ENCODE measurements at regions not wholly inside any gene's neighbourhood (a gene's known extent, or its start where the extent isn't known, plus 50 kb on each side); places are given as distances from the start of the nearest gene placed in this dataset.

DNA sequence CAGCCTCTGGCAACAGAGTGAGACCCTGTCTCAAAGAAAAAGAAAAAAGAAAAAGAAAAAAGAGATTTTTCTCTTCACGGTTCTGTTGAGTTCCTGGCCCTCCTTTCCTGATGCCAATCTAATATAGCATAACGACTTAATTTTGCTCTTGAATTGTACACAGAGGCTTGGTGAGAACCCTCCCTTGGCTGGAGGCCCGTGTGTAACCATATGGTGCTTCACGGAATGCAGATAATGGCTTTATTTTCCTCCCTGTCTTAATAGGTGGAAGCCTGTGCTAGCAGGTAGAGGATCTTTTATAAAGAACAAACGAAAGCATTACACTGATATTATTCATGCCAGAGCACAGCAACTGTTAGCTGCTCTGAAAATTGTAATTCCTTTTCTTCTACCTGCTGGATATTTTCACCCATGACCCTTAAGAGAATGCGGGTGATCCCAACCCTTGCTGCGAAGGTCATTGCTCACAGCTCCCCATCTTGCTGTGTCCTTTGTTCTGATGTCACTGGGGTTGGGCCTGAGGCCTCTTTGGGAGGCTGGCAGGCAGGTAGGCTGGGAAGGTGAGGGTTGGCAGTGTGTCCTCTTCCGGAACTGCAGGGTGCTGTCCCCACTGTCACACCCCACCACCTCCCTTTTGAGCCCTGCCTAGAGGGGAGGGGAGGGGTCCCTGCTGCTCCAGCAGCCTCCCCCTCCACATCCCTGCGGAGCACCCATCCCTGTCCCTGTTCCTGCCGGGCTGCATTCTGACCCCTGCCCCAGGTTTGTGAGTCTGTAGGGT lies 83.8 kb upstream of the STOX2 start:
- H3K36me3 ChIP-seq (replicated peaks) = no peaks in the 10 kb centered on the region
- in situ Hi-C loops (cut with HindIII; ENCODE audit: low pct_ligation_motif_present, low sequenced_read_pairs) = no loop called here

DNA sequence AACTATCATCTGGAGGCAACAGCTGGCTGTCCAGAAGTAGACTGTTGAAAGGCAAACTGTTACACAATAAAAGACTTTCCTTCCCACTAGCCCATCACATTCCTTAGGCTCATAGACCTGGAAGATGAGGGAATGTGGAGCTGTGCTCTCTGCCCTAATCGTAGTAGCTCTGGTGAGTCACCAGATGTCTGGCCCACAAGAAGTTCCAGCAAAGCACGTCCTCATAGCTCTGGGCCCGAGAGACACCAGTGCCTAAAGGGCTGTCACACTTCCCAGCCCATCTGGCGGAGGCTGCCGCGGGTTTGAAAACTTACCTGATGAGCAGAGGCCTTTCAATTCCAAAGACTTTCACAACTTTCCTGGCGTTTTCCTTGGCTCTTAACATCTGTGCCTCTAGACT lies 81.7 kb upstream of the STOX2 start:
- Histone ChIP-seq H3K27me3 (replicated peaks) (no peaks in the 10 kb centered on the region), H3K27ac (no peak overlapping the region), H3K36me3 (replicated peaks) (no peaks in the 10 kb centered on the region), H3K4me3 (ENCODE audit: low read depth, low read length) (no peak overlapping the region)
- in situ Hi-C loops (cut with HindIII; ENCODE audit: low pct_ligation_motif_present, low sequenced_read_pairs) = no loop called here
- peak; percentile 49 for DNase-seq
- TF ChIP-seq, protein P1, sequence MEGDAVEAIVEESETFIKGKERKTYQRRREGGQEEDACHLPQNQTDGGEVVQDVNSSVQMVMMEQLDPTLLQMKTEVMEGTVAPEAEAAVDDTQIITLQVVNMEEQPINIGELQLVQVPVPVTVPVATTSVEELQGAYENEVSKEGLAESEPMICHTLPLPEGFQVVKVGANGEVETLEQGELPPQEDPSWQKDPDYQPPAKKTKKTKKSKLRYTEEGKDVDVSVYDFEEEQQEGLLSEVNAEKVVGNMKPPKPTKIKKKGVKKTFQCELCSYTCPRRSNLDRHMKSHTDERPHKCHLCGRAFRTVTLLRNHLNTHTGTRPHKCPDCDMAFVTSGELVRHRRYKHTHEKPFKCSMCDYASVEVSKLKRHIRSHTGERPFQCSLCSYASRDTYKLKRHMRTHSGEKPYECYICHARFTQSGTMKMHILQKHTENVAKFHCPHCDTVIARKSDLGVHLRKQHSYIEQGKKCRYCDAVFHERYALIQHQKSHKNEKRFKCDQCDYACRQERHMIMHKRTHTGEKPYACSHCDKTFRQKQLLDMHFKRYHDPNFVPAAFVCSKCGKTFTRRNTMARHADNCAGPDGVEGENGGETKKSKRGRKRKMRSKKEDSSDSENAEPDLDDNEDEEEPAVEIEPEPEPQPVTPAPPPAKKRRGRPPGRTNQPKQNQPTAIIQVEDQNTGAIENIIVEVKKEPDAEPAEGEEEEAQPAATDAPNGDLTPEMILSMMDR (IDR thresholded peaks at IDR 0.05; ENCODE audit: low read depth, low read length, missing control alignments) = no peak

More for the DNA sequence above, 83.8 kb upstream of the STOX2 start:
- no peak for DNase-seq
- Histone ChIP-seq H3K27ac (no peak overlapping the region), H3K4me3 (ENCODE audit: low read depth, low read length) (no peak overlapping the region), H3K27me3 (replicated peaks) (no peaks in the 10 kb centered on the region)
- TF ChIP-seq, protein P1 (IDR thresholded peaks at IDR 0.05; ENCODE audit: low read depth, low read length, missing control alignments) = no peak

DNA sequence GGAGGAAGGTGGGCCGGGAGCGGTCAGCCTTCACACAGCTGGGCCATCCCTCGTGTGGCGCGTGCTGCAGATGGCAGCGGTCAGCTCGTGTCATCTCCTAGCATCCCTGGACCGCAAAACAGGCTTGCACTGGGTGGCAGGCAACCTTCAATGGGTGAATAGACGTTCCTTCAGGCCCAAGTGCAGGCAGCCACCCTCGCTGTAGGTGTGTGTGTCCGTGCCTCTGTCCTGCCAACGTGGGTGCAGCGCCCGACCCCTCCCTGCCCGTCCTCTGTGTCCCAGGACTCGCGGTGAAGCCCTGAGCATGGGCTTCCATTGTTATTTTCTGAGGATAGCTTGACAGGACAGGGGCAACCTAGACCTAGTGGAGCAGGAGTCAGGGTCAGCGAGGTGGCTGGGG lies 79.8 kb upstream of the STOX2 start:
- Histone ChIP-seq H3K27ac (no peak overlapping the region), H3K4me3 (ENCODE audit: low read depth, low read length) (no peak overlapping the region), H3K27me3 (replicated peaks) (no peaks in the 10 kb centered on the region), H3K36me3 (replicated peaks) (no peaks in the 10 kb centered on the region)
- in situ Hi-C loops (cut with HindIII; ENCODE audit: low pct_ligation_motif_present, low sequenced_read_pairs) = loop anchor here (25.0 kb wide), 1 partner anchor 337 kb away; no protein-coding TSS in a partner anchor
- no peak for DNase-seq
- TF ChIP-seq, protein P1 (IDR thresholded peaks at IDR 0.05; ENCODE audit: low read depth, low read length, missing control alignments) = no peak

DNA sequence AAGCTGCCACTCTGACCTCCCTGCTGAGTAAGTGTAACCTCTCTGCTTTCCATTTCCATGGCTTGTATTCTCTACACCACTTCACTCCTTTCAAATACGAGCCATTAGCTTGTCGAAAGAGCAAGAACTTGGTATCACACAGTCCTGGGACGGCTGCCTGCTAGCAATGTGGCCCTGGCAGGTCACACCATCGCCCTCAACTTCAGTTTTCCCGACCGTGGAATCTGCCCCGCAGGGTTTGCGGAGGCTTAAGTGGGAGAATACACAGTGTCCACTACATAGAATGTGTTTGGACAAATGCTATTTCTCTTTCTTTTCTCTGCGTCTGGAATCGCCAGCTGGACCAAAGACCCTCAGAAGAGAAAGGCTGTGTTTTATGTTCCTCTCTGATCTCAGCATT lies 78.6 kb upstream of the STOX2 start:
- Histone ChIP-seq H3K36me3 (replicated peaks) (no peaks in the 10 kb centered on the region), H3K4me3 (ENCODE audit: low read depth, low read length) (no peak overlapping the region), H3K27ac (no peak overlapping the region), H3K27me3 (replicated peaks) (no peaks in the 10 kb centered on the region)
- DNase-seq = no peak
- in situ Hi-C loops (cut with HindIII; ENCODE audit: low pct_ligation_motif_present, low sequenced_read_pairs) = loop anchor here (25.0 kb wide), 1 partner anchor 336 kb away; no protein-coding TSS in a partner anchor
- TF ChIP-seq, protein P1 (IDR thresholded peaks at IDR 0.05; ENCODE audit: low read depth, low read length, missing control alignments) = no peak

DNA sequence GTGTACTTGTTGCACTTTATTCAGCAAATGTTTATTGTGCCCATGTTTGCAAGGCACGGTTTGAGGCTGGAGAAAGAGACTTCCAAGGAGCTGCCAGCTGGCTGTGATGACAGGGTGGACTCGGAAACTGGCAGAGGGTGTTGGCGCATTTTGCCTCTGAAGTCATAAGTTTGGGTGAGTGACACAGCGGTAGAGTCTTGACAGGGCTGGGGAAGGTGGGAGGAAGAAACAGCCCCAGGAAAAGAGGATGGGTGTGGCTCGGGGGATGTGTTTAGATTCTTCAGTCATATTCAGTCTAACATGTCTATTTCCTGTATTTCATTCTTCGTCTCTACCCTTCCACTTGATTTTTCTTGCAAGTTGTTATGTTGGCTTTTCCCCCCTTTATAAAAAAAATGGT lies 77.0 kb upstream of the STOX2 start:
- TF ChIP-seq, protein P1 (IDR thresholded peaks at IDR 0.05; ENCODE audit: low read depth, low read length, missing control alignments) = no peak
- DNase-seq = no peak
- Histone ChIP-seq H3K4me3 (ENCODE audit: low read depth, low read length) (no peak overlapping the region), H3K27me3 (replicated peaks) (no peaks in the 10 kb centered on the region), H3K36me3 (replicated peaks) (no peaks in the 10 kb centered on the region), H3K27ac (no peak overlapping the region)
- in situ Hi-C loops (cut with HindIII; ENCODE audit: low pct_ligation_motif_present, low sequenced_read_pairs) = loop anchor here (25.0 kb wide), 1 partner anchor 334 kb away; no protein-coding TSS in a partner anchor

All from brain microvascular endothelial cell (primary cell).